HL-60 (cell line): ENCODE measurements at regions not wholly inside any gene's neighbourhood (a gene's known extent, or its start where the extent isn't known, plus 50 kb on each side); places are given as distances from the start of the nearest gene placed in this dataset.

Experiments used
- DNase-seq, 2 experiments: peaks; one replicate each; pipeline ENCODE4 v3.0.0-alpha.2; 2010 to 2020; ENCODE audit warnings: low read depth in 1 of 2, low spot score in 1 of 2
- H3K27ac ChIP-seq: fragments of 250-450 bp; sonication (Bioruptor Pico); replicated peaks from 2 replicates; pipeline ENCODE4 v1.5.1; 2020; ENCODE audit warnings: mild to moderate bottlenecking, moderate library complexity
- H3K27me3 ChIP-seq: fragments of 250-450 bp; sonication (Bioruptor Pico); 2 replicates; pipeline ENCODE4 v1.5.1; 2021; ENCODE audit warnings: mild to moderate bottlenecking, moderate library complexity; ENCODE audit not compliant: insufficient read depth, poor library complexity, severe bottlenecking
- H3K4me3 ChIP-seq: replicated peaks from 2 replicates; pipeline ENCODE4 v1.5.1; 2011; ENCODE audit warnings: mild to moderate bottlenecking, control low read depth, low read length; ENCODE audit not compliant: insufficient read depth
- GABPA ChIP-seq: IDR thresholded peaks from 2 replicates; pipeline ENCODE4 v1.6.1; 2012; ENCODE audit warnings: low read depth
- POLR2AphosphoS5 ChIP-seq: IDR thresholded peaks from 2 replicates; pipeline ENCODE4 v1.6.1; 2012; ENCODE audit warnings: low read depth
- SPI1 ChIP-seq: IDR thresholded peaks from 2 replicates; pipeline ENCODE4 v1.6.1; 2012; ENCODE audit warnings: low read depth, mild to moderate bottlenecking, borderline replicate concordance
- TF ChIP-seq, protein P1 (sequence below): IDR thresholded peaks from 2 replicates; pipeline ENCODE4 v1.6.1; 2012; ENCODE audit warnings: low read depth; ENCODE audit not compliant: insufficient replicate concordance
- TF ChIP-seq, protein P2 (sequence below): IDR thresholded peaks from one replicate; pipeline ENCODE4 v1.5.1; 2011; ENCODE audit warnings: low read length, control low read depth, inconsistent platforms; ENCODE audit not compliant: insufficient read depth

DNA sequence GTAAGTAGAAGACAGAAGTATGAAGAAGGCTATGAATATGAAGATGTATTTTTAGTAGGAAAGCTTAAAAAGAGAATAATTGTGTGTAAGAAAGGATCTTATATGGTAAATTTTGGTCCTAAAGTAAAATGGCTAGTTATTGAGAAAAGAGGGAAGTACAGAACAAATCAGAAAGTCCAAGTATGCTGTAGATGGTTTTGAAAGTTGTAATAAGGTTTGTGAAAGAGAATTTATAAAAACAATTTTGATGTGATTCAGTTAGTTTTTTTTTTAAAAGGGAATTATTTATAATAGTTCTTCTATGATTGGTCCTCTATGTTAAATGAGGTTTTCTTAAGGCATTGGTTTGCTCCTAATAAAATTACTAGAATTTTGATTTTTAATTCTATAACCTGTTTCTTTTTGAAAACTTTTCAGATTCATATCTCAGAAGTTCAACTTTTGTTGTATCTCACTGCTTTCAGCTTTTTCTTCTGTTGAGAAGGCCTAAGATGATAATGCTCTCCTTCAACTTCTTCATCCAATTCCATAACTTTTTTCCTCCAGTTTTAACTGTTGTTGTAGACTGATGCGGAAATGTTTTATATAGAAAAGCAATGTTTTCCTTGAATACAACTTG, 322.7 kb downstream of the NOL4 start:
- no peak for DNase-seq
- Histone ChIP-seq H3K4me3 (no peak overlapping the region), H3K27me3 (no peaks in the 10 kb centered on the region), H3K27ac (no peak overlapping the region)
- TF ChIP-seq SPI1: 0 out of 2 replicates have a peak, but pooled peaks have one; percentile 11
- TF ChIP-seq POLR2AphosphoS5: no peak

DNA sequence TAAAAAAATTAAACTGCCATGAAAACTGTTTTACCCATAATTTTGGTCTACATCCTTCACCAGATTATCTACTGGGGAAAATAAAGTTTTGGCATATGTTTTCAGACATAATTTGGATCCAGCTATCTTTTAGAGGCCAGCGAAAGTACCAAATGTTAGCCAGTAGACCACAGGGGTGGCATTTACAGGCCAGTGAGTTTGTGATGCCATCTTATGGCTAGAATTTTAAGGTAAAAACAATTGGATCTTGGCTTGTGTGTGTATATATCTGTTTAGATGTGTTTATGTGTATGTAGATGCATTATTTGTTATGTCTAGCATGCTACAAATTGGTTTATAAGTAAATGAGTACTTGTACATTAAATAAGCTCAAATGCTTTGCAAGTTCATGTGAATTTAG, 322.6 kb downstream of the ASXL3 start:
- no peak for DNase-seq
- H3K27me3 ChIP-seq: no peaks in the 10 kb centered on the region
- H3K27ac ChIP-seq: no peak overlapping the region
- no peak overlapping the region for H3K4me3 ChIP-seq
- TF ChIP-seq, protein P1, sequence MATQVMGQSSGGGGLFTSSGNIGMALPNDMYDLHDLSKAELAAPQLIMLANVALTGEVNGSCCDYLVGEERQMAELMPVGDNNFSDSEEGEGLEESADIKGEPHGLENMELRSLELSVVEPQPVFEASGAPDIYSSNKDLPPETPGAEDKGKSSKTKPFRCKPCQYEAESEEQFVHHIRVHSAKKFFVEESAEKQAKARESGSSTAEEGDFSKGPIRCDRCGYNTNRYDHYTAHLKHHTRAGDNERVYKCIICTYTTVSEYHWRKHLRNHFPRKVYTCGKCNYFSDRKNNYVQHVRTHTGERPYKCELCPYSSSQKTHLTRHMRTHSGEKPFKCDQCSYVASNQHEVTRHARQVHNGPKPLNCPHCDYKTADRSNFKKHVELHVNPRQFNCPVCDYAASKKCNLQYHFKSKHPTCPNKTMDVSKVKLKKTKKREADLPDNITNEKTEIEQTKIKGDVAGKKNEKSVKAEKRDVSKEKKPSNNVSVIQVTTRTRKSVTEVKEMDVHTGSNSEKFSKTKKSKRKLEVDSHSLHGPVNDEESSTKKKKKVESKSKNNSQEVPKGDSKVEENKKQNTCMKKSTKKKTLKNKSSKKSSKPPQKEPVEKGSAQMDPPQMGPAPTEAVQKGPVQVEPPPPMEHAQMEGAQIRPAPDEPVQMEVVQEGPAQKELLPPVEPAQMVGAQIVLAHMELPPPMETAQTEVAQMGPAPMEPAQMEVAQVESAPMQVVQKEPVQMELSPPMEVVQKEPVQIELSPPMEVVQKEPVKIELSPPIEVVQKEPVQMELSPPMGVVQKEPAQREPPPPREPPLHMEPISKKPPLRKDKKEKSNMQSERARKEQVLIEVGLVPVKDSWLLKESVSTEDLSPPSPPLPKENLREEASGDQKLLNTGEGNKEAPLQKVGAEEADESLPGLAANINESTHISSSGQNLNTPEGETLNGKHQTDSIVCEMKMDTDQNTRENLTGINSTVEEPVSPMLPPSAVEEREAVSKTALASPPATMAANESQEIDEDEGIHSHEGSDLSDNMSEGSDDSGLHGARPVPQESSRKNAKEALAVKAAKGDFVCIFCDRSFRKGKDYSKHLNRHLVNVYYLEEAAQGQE: no peak

DNA sequence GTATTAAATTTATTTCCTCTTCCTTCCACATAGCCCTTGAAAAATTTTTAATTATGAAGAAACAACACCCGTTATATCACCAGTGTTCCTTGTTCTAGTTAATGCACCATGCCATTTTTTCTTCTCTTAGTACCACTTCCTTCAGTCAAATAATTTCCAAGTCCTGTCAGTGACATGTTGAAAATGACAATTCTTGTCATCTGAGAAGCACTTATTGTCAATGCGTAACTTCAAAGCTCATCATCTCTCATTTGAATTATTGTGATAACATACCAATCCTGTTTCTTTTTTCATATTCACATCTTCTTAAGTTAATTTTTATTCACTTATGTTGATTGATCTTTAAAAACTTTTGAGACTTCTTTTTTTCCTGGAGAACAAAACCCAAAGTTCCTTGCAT, 320.4 kb downstream of the ASXL3 start:
- TF ChIP-seq GABPA: no peak
- H3K27me3 ChIP-seq: no peaks in the 10 kb centered on the region

DNA sequence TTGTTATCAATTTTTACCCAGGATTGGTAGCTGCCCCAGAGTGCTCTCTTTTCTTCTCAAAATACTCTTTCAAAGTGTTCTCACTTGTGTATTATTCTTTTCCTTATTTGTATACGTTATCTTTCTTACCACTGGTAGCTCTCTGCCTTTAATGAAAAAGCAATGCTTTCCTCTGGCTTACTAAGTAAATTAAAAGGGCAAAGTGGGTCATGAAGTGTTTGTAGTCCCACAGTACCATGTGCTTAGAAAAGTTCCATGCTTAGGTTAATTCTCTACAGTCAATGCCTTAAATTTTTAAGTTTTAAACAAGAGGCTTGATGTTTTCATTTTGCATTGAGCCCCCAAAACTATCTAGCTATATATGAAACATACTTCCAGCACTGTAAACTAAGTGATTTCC, 300.2 kb downstream of the ASXL3 start:
- Histone ChIP-seq H3K27ac (no peak overlapping the region), H3K27me3 (no peaks in the 10 kb centered on the region), H3K4me3 (no peak overlapping the region)
- TF ChIP-seq, protein P1: no peak
- TF ChIP-seq SPI1: no peak
- no peak for TF ChIP-seq POLR2AphosphoS5
- TF ChIP-seq GABPA: no peak
- TF ChIP-seq, protein P2, sequence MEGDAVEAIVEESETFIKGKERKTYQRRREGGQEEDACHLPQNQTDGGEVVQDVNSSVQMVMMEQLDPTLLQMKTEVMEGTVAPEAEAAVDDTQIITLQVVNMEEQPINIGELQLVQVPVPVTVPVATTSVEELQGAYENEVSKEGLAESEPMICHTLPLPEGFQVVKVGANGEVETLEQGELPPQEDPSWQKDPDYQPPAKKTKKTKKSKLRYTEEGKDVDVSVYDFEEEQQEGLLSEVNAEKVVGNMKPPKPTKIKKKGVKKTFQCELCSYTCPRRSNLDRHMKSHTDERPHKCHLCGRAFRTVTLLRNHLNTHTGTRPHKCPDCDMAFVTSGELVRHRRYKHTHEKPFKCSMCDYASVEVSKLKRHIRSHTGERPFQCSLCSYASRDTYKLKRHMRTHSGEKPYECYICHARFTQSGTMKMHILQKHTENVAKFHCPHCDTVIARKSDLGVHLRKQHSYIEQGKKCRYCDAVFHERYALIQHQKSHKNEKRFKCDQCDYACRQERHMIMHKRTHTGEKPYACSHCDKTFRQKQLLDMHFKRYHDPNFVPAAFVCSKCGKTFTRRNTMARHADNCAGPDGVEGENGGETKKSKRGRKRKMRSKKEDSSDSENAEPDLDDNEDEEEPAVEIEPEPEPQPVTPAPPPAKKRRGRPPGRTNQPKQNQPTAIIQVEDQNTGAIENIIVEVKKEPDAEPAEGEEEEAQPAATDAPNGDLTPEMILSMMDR: no peak
- no peak for DNase-seq

More for the DNA sequence above, 320.4 kb downstream of the ASXL3 start:
- no peak overlapping the region for H3K27ac ChIP-seq
- no peak overlapping the region for H3K4me3 ChIP-seq
- no peak for DNase-seq

DNA sequence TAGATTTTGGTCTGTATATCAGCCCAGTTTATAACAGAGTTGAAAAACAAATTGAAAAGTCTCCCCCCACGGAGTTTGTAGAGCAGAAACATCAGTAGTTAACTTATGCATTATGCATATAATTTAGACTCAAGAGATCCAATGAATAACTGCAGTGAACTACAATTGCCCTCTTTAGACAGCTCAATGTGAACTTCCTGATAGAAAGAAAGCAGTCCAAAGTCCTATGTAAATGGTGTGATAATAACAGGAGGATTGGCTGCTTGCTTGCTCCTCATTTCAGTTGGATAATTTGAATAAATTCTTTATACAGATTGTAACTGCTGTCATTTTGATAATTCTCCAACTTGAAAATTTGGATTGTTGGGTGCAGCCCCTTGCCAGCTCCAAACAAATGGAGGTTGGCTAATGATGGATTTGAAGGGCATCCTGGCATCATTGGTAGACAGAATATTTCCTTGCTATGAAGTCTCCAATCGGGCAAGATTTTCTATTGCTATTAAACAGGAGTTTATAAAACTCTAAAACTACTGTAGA, 297.1 kb downstream of the ASXL3 start:
- Histone ChIP-seq H3K27me3 (no peaks in the 10 kb centered on the region), H3K27ac (no peak overlapping the region), H3K4me3 (no peak overlapping the region)
- DNase-seq: no peak
- TF ChIP-seq GABPA (no peak), POLR2AphosphoS5 (no peak), SPI1 (no peak)
- TF ChIP-seq, protein P1: no peak
- TF ChIP-seq, protein P2: no peak
